KMS-11 (cell line): ENCODE measurements at regions not wholly inside any gene's neighbourhood (a gene's known extent, or its start where the extent isn't known, plus 50 kb on each side); places are given as distances from the start of the nearest gene placed in this dataset.

Source experiments
- H2AFZ ChIP-seq: fragments of 200-600 bp; sonication (generic); 2 replicates; pipeline ENCODE4 v1.6.1; 2016; ENCODE audit warnings: antibody characterized with exemption, mixed run types, low read depth
- H3K27ac ChIP-seq: fragments of 200-600 bp; sonication (generic); 2 replicates; pipeline ENCODE4 v1.6.1; 2016; ENCODE audit warnings: mild to moderate bottlenecking, mixed run types
- H3K27me3 ChIP-seq: fragments of 200-600 bp; sonication (generic); 2 replicates; pipeline ENCODE4 v1.6.1; 2017; ENCODE audit warnings: mild to moderate bottlenecking, low read depth, mixed run types, moderate library complexity; ENCODE audit not compliant: insufficient read depth
- H3K36me3 ChIP-seq: fragments of 200-600 bp; sonication (generic); 2 replicates; pipeline ENCODE4 v1.6.1; 2017; ENCODE audit warnings: mild to moderate bottlenecking, mixed run types; ENCODE audit not compliant: insufficient read depth
- H3K4me1 ChIP-seq: fragments of 200-600 bp; sonication (generic); 2 replicates; pipeline ENCODE4 v1.6.1; 2016; ENCODE audit warnings: mild to moderate bottlenecking, low read depth, mixed run types; ENCODE audit not compliant: poor library complexity, severe bottlenecking
- H3K4me2 ChIP-seq: fragments of 200-600 bp; sonication (generic); 2 replicates; pipeline ENCODE4 v1.7.0; 2016; ENCODE audit warnings: mild to moderate bottlenecking, mixed run types
- H3K4me3 ChIP-seq: fragments of 200-600 bp; sonication (generic); IDR thresholded peaks from 2 replicates; pipeline ENCODE4 v1.6.1; 2017; ENCODE audit warnings: low read depth, low read length, mixed read lengths; ENCODE audit not compliant: insufficient read depth
- H3K79me2 ChIP-seq: fragments of 200-600 bp; sonication (generic); 2 replicates; pipeline ENCODE4 v1.6.1; 2016; ENCODE audit warnings: low read depth, mixed run types; ENCODE audit not compliant: insufficient read depth
- H3K9ac ChIP-seq: fragments of 200-600 bp; sonication (generic); 2 replicates; pipeline ENCODE4 v1.6.1; 2016; ENCODE audit warnings: mild to moderate bottlenecking, mixed run types
- H4K20me1 ChIP-seq: fragments of 200-600 bp; sonication (generic); 2 replicates; pipeline ENCODE4 v1.6.1; 2016; ENCODE audit warnings: mild to moderate bottlenecking, mixed run types; ENCODE audit not compliant: insufficient read depth
- TF ChIP-seq, protein P1 (sequence below): fragments of 200-600 bp; sonication (generic); conservative IDR thresholded peaks from 2 replicates; pipeline ENCODE4 v1.6.1; 2017; ENCODE audit warnings: low read depth, mild to moderate bottlenecking, antibody characterized with exemption, low read length, moderate library complexity, mixed read lengths

DNA sequence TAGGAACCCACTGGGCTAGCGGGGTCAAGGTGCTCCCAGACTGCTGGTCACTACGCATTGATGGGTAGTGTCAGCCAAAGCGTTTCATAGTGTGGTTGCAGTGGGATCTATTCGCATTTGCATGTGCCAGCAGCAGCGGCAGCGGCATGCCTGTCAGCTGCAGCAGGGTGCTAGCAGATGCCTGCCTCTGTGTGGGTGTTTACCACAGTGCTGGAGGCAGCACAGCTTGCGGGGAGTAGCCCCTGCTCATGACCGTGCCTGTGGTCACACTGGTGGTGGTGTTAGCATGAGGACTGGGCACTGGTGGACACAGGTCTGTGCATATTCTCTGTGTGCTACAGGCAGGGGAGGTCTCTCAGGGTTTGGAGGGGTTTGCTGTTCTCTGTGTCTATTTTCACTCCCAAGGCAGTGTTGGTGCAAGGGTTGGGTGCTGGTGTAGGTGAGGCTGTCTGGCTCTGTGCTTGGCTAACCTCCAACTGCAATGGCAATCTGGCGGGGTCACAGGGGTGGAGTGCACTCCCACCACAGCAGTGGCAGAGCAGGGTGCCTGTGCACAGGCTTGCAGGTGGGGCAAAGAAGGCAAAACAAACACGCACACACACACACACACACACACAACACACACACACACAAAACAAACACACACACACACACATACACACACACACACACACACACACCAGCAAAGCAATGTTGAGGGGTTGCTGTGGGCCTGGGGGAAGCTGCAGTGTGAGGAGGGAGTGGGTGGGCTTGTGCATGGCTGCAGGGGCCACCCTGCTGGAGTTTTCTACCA is 184.4 kb downstream of the GLUD2 start:
- no peaks in the 10 kb centered on the region for H3K4me1 ChIP-seq
- H3K9ac ChIP-seq, result no peak overlapping the region
- H3K4me2 ChIP-seq, result no peak overlapping the region
- TF ChIP-seq, protein P1, sequence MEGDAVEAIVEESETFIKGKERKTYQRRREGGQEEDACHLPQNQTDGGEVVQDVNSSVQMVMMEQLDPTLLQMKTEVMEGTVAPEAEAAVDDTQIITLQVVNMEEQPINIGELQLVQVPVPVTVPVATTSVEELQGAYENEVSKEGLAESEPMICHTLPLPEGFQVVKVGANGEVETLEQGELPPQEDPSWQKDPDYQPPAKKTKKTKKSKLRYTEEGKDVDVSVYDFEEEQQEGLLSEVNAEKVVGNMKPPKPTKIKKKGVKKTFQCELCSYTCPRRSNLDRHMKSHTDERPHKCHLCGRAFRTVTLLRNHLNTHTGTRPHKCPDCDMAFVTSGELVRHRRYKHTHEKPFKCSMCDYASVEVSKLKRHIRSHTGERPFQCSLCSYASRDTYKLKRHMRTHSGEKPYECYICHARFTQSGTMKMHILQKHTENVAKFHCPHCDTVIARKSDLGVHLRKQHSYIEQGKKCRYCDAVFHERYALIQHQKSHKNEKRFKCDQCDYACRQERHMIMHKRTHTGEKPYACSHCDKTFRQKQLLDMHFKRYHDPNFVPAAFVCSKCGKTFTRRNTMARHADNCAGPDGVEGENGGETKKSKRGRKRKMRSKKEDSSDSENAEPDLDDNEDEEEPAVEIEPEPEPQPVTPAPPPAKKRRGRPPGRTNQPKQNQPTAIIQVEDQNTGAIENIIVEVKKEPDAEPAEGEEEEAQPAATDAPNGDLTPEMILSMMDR, result no peak
- no peak overlapping the region for H2AFZ ChIP-seq
- H3K27me3 ChIP-seq, result no peaks in the 10 kb centered on the region
- H3K79me2 ChIP-seq, result no peaks in the 10 kb centered on the region
- no peaks in the 10 kb centered on the region for H4K20me1 ChIP-seq
- H3K36me3 ChIP-seq, result no peaks in the 10 kb centered on the region
- no peak overlapping the region for H3K27ac ChIP-seq
- no peak overlapping the region for H3K4me3 ChIP-seq

DNA sequence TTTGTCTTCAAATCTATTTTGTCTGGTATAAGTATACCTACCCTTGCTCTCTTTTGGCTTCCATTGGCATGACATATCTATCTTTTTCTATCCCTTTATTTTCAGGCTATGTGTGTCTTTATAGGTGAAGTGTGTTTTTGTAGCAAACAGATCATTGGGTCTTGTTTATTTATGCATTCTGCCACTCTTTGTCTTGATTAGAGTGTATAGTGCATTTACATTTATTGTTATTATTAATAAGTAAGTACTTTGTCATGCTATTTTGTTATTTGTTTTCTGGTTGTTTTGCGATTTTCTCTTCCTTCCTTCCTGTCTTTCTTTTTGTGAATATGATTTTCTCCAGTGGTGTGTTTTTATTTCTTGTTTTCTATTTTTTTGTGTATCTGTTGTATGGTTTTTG is 188.6 kb downstream of the GLUD2 start:
- Histone ChIP-seq H3K79me2 (no peaks in the 10 kb centered on the region), H3K27ac (no peak overlapping the region), H3K4me1 (no peaks in the 10 kb centered on the region), H2AFZ (no peak overlapping the region), H3K36me3 (no peaks in the 10 kb centered on the region), H3K4me2 (no peak overlapping the region), H3K27me3 (no peaks in the 10 kb centered on the region), H3K9ac (no peak overlapping the region), H4K20me1 (no peaks in the 10 kb centered on the region), H3K4me3 (no peak overlapping the region)
- TF ChIP-seq, protein P1, result no peak

DNA sequence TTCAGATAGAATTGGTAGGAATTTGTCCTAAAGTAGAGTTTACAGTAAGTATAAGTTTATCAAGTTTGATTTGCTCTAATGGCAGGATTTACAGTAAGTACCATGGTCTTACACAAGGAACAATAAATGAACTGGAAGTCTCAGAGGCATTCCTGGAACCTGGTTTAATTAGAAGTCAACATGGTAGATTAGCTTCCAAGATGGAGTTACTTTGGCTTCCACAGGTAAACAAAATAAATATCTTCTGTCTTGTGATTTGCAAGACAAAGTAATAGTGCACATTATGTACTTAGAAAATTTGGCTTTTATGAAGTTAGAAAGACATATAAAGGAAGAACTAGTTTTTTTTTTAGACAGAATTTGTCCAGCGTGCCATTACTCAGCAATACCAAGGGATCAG is 190.7 kb downstream of the GLUD2 start:
- no peaks in the 10 kb centered on the region for H3K79me2 ChIP-seq
- no peaks in the 10 kb centered on the region for H3K4me1 ChIP-seq
- no peak overlapping the region for H2AFZ ChIP-seq
- TF ChIP-seq, protein P1, result no peak
- no peaks in the 10 kb centered on the region for H3K27me3 ChIP-seq
- no peak overlapping the region for H3K4me2 ChIP-seq
- H4K20me1 ChIP-seq, result no peaks in the 10 kb centered on the region
- no peaks in the 10 kb centered on the region for H3K36me3 ChIP-seq
- no peak overlapping the region for H3K4me3 ChIP-seq
- no peak overlapping the region for H3K9ac ChIP-seq
- no peak overlapping the region for H3K27ac ChIP-seq

DNA sequence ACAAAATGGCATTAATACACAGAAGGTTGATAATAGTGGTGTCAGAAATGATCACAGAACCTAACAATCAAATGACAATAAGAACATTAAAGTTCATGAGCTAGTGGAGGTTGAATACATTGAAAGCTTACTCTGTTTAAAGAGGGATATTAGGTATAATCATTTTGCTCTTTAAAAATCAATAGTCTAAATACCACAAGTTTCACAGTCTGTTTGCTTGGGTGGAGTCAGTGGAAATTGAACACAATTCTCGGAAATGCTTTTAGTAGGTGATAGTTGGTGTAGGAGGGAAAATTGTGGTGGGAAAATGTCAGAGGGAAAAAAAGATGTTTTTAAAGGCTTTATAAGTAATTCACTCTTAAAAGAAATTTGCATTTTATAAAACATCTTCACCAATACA is 197.1 kb downstream of the GLUD2 start:
- H3K4me3 ChIP-seq, result no peak overlapping the region
- H3K4me1 ChIP-seq, result no peaks in the 10 kb centered on the region
- H3K27ac ChIP-seq, result no peak overlapping the region
- TF ChIP-seq, protein P1, result no peak
- no peaks in the 10 kb centered on the region for H3K27me3 ChIP-seq
- no peaks in the 10 kb centered on the region for H3K36me3 ChIP-seq
- H4K20me1 ChIP-seq, result no peaks in the 10 kb centered on the region
- no peak overlapping the region for H3K4me2 ChIP-seq
- no peaks in the 10 kb centered on the region for H3K79me2 ChIP-seq
- H3K9ac ChIP-seq, result no peak overlapping the region
- no peak overlapping the region for H2AFZ ChIP-seq
